ENCODE measurements at regions not wholly inside any gene's neighbourhood (a gene's known extent, or its start where the extent isn't known, plus 50 kb on each side); places are given as distances from the start of the nearest gene placed in this dataset.

DNA sequence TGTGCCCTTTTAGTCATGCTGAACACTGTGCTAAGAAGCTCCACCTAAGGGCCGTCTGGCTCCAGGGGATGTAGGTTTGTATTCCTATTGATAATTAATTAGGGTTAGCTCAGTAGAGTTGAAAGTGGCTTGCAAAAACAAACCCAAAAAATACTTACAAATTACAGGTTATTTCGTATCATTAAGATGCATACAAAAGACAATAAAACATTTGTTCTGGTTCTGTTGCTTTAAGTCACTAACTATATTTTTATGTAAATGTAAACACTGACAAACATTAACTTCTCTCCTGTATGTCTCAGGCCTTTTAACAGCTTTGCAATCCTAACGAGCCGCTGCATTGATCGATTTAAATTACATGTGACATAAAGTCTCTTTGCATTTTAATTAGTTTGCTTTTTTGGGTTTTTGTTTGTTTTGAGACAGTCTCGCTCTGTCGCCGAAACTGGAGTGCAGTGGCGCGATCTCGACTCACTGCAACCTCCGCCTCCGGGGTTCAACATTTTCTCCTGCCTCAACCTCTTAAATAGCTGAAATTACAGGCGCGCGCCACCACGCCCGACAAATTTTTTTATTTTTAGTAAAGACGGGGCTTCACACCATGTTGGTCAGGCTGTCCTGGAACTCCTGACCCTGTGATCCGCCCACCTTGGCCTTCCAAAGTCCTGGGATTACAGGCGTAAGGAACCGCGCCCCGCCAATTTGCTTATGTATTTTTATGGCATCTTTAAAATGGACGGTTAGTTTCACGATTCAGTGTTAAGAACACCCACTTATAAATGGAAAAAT, 110.9 kb downstream of the HFE start:
- TF ChIP-seq, protein P1, sequence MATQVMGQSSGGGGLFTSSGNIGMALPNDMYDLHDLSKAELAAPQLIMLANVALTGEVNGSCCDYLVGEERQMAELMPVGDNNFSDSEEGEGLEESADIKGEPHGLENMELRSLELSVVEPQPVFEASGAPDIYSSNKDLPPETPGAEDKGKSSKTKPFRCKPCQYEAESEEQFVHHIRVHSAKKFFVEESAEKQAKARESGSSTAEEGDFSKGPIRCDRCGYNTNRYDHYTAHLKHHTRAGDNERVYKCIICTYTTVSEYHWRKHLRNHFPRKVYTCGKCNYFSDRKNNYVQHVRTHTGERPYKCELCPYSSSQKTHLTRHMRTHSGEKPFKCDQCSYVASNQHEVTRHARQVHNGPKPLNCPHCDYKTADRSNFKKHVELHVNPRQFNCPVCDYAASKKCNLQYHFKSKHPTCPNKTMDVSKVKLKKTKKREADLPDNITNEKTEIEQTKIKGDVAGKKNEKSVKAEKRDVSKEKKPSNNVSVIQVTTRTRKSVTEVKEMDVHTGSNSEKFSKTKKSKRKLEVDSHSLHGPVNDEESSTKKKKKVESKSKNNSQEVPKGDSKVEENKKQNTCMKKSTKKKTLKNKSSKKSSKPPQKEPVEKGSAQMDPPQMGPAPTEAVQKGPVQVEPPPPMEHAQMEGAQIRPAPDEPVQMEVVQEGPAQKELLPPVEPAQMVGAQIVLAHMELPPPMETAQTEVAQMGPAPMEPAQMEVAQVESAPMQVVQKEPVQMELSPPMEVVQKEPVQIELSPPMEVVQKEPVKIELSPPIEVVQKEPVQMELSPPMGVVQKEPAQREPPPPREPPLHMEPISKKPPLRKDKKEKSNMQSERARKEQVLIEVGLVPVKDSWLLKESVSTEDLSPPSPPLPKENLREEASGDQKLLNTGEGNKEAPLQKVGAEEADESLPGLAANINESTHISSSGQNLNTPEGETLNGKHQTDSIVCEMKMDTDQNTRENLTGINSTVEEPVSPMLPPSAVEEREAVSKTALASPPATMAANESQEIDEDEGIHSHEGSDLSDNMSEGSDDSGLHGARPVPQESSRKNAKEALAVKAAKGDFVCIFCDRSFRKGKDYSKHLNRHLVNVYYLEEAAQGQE (IDR thresholded peaks at IDR 0.05): no peak
- TF ChIP-seq TAF1 (conservative IDR thresholded peaks at IDR 0.05): peak; percentile 3
- Histone ChIP-seq H3K27ac (ENCODE audit: low read depth in 1 of 2, low read length in 2 of 2) (peak overlapping the region; percentile 90 to 94), H3K9ac (ENCODE audit: low read depth in 1 of 2, low read length in 2 of 2) (peak overlapping the region; percentile 53 to 94), H3K27me3 (ENCODE audit: control insufficient read depth in 4 of 4, insufficient read depth in 4 of 4, low read length in 3 of 4) (no peaks in the 10 kb centered on the region), H3K9me3 (ENCODE audit: control insufficient read depth in 4 of 4, low read length in 3 of 4) (no peaks in the 10 kb centered on the region), H3K4me1 (ENCODE audit: control insufficient read depth in 4 of 4, insufficient read depth in 4 of 4, low read length in 3 of 4) (peaks cover 3 to 42% (median 11%) of the 10 kb centered on the region in 4 donors), H3K4me3 (ENCODE audit: low read depth in 1 of 3, low read length in 3 of 3) (peak overlapping the region; percentile 70 to 91 (median 76)), H3K36me3 (ENCODE audit: control insufficient read depth in 4 of 4, insufficient read depth in 3 of 4, low read depth in 1 of 4, low read length in 3 of 4) (no peaks in the 10 kb centered on the region)
- no peak for DNase-seq (ENCODE audit: low spot score)
- 2% methylated on average over 26 of the region's 26 CpGs for WGBS

DNA sequence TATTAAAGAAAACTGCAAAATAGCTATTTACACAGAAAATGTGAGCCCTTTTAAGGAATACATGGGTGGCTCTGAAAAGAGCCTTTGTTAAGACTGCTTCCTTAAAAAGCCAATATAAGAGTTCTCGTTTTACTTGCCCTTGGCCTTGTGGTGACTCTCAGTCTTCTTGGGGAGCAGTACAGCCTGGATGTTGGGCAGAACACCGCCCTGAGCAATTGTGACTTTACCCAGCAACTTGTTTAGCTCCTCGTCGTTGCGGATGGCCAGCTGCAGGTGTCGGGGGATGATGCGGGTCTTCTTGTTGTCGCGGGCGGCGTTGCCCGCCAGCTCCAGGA, 111.5 kb downstream of the HFE start:
- peaks cover under 1 to 43% (median 12%) of the 10 kb centered on the region in 4 donors for H3K4me1 ChIP-seq (ENCODE audit: control insufficient read depth in 4 of 4, insufficient read depth in 4 of 4, low read length in 3 of 4)
- under 1% methylated on average over 12 of the region's 12 CpGs for WGBS
- no peaks in the 10 kb centered on the region for H3K27me3 ChIP-seq (ENCODE audit: control insufficient read depth in 4 of 4, insufficient read depth in 4 of 4, low read length in 3 of 4)
- DNase-seq (ENCODE audit: low spot score): no peak
- peak overlapping the region; percentile 70 to 91 (median 76) for H3K4me3 ChIP-seq (ENCODE audit: low read depth in 1 of 3, low read length in 3 of 3)
- TF ChIP-seq HNF4A (conservative IDR thresholded peaks at IDR 0.05): no peak
- TF ChIP-seq FOXA2 (IDR thresholded peaks at IDR 0.05): no peak
- TF ChIP-seq NR2F2 (IDR thresholded peaks at IDR 0.05): no peak
- no peak for TF ChIP-seq YY1 (IDR thresholded peaks at IDR 0.05)
- no peak for TF ChIP-seq GABPA (IDR thresholded peaks at IDR 0.05 in 1 of 2, conservative IDR thresholded peaks at IDR 0.05 in 1 of 2)
- TF ChIP-seq SP1 (IDR thresholded peaks at IDR 0.05): no peak
- TF ChIP-seq, protein P2, sequence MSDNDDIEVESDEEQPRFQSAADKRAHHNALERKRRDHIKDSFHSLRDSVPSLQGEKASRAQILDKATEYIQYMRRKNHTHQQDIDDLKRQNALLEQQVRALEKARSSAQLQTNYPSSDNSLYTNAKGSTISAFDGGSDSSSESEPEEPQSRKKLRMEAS (IDR thresholded peaks at IDR 0.05): no peak
- TF ChIP-seq RXRA (IDR thresholded peaks at IDR 0.05): no peak
- no peak for TF ChIP-seq TAF1 (conservative IDR thresholded peaks at IDR 0.05)
- no peak for TF ChIP-seq JUND (IDR thresholded peaks at IDR 0.05)
- no peak for TF ChIP-seq FOXA1 (IDR thresholded peaks at IDR 0.05)
- TF ChIP-seq RAD21 (IDR thresholded peaks at IDR 0.05): no peak
- TF ChIP-seq, protein P3, sequence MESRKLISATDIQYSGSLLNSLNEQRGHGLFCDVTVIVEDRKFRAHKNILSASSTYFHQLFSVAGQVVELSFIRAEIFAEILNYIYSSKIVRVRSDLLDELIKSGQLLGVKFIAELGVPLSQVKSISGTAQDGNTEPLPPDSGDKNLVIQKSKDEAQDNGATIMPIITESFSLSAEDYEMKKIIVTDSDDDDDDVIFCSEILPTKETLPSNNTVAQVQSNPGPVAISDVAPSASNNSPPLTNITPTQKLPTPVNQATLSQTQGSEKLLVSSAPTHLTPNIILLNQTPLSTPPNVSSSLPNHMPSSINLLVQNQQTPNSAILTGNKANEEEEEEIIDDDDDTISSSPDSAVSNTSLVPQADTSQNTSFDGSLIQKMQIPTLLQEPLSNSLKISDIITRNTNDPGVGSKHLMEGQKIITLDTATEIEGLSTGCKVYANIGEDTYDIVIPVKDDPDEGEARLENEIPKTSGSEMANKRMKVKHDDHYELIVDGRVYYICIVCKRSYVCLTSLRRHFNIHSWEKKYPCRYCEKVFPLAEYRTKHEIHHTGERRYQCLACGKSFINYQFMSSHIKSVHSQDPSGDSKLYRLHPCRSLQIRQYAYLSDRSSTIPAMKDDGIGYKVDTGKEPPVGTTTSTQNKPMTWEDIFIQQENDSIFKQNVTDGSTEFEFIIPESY (IDR thresholded peaks at IDR 0.05): no peak
- TF ChIP-seq HNF4G (IDR thresholded peaks at IDR 0.05): no peak
- TF ChIP-seq, protein P4, sequence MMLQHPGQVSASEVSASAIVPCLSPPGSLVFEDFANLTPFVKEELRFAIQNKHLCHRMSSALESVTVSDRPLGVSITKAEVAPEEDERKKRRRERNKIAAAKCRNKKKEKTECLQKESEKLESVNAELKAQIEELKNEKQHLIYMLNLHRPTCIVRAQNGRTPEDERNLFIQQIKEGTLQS (IDR thresholded peaks at IDR 0.05): no peak
- H3K27ac ChIP-seq (ENCODE audit: low read depth in 1 of 2, low read length in 2 of 2): peak overlapping the region; percentile 90 to 94
- peak overlapping the region; percentile 53 to 94 for H3K9ac ChIP-seq (ENCODE audit: low read depth in 1 of 2, low read length in 2 of 2)
- no peaks in the 10 kb centered on the region for H3K36me3 ChIP-seq (ENCODE audit: control insufficient read depth in 4 of 4, insufficient read depth in 3 of 4, low read depth in 1 of 4, low read length in 3 of 4)
- H3K9me3 ChIP-seq (ENCODE audit: control insufficient read depth in 4 of 4, low read length in 3 of 4): no peaks in the 10 kb centered on the region

Measured in liver (tissue), 7 donors.